IMR-90 (cell line): ENCODE measurements at regions not wholly inside any gene's neighbourhood (a gene's known extent, or its start where the extent isn't known, plus 50 kb on each side); places are given as distances from the start of the nearest gene placed in this dataset.

ENCODE experiments used
- ATAC-seq: fragments of 200-7000 bp; cut with Tn5 transposase; 2 replicates; pipeline ENCODE4 v1.9.1; 2020; ENCODE audit warnings: low read depth, mild to moderate bottlenecking, moderate library complexity
- BruUV-seq: library from RNA; stranded (reverse); fragments of 400-500 nt; replicated peaks from 2 replicates; lab custom pipeline; 2021; lab: Mats Ljungman, UMichigan
- CTCF ChIA-PET: fragments of 300-600 bp; formaldehyde crosslinking; extraction: SDS; loops from one replicate; lab custom pipeline; 2021; ENCODE audit warnings: antibody characterized with exemption; lab: Yijun Ruan, JAX
- POLR2A ChIA-PET: fragments of 300-600 bp; sonication (Branson Sonifier 250); formaldehyde crosslinking; loops from one replicate; lab custom pipeline; 2022; ENCODE audit warnings: antibody characterized with exemption; ENCODE audit not compliant: unreplicated experiment; lab: Charles Lee
- DNase-seq: peaks from one replicate; pipeline ENCODE4 v3.0.0; 2013
- H2AFZ ChIP-seq: replicated peaks from 2 replicates; pipeline ENCODE3; 2013; ENCODE audit warnings: low read length, mild to moderate bottlenecking; ENCODE audit not compliant: poor library complexity
- H2AK5ac ChIP-seq: 2 replicates; pipeline ENCODE4 v1.6.1; 2013; ENCODE audit warnings: low read depth, low read length, inconsistent platforms
- H2AK9ac ChIP-seq: replicated peaks from 2 replicates; pipeline ENCODE3; 2013; ENCODE audit warnings: mild to moderate bottlenecking, low read depth, low read length, moderate library complexity; ENCODE audit not compliant: poor library complexity
- H2BK120ac ChIP-seq: 2 replicates; pipeline ENCODE4 v1.6.1; 2013; ENCODE audit warnings: low read depth, low read length, inconsistent platforms
- H2BK15ac ChIP-seq: 3 replicates; pipeline ENCODE4 v1.6.1; 2013; ENCODE audit warnings: low read depth, low read length, inconsistent platforms
- H2BK20ac ChIP-seq: 2 replicates; pipeline ENCODE4 v1.6.1; 2013; ENCODE audit warnings: low read depth, mild to moderate bottlenecking, inconsistent platforms, low read length, moderate library complexity
- H2BK5ac ChIP-seq: 2 replicates; pipeline ENCODE4 v1.6.1; 2013; ENCODE audit warnings: mild to moderate bottlenecking, low read depth, low read length, inconsistent platforms; ENCODE audit not compliant: poor library complexity, severe bottlenecking
- H3K14ac ChIP-seq: replicated peaks from 2 replicates; pipeline ENCODE4 v1.6.1; 2013; ENCODE audit warnings: low read depth, low read length, inconsistent platforms
- H3K18ac ChIP-seq: 2 replicates; pipeline ENCODE4 v1.6.1; 2013; ENCODE audit warnings: low read depth, low read length, control low read depth
- H3K23ac ChIP-seq: 2 replicates; pipeline ENCODE4 v1.6.1; 2013; ENCODE audit warnings: low read depth, low read length, inconsistent platforms
- H3K27ac ChIP-seq: 2 replicates; pipeline ENCODE4 v1.5.1; 2013; ENCODE audit warnings: mild to moderate bottlenecking, control low read depth, low read length; ENCODE audit not compliant: insufficient read depth
- H3K27me3 ChIP-seq: 2 replicates; pipeline ENCODE4 v1.6.1; 2013; ENCODE audit warnings: low read length; ENCODE audit not compliant: control insufficient read depth, insufficient read depth
- H3K36me3 ChIP-seq: 2 replicates; pipeline ENCODE4 v1.6.1; 2013; ENCODE audit warnings: low read length, mixed read lengths; ENCODE audit not compliant: control insufficient read depth, insufficient read depth
- H3K4ac ChIP-seq: 2 replicates; pipeline ENCODE4 v1.6.1; 2013; ENCODE audit warnings: low read depth, low read length, inconsistent platforms
- H3K4me1 ChIP-seq: 2 replicates; pipeline ENCODE4 v1.6.1; 2013; ENCODE audit warnings: low read length, mixed read lengths; ENCODE audit not compliant: control insufficient read depth, insufficient read depth
- H3K4me2 ChIP-seq: 2 replicates; pipeline ENCODE4 v1.6.1; 2013; ENCODE audit warnings: low read depth, mild to moderate bottlenecking, control low read depth, low read length, moderate library complexity
- H3K4me3 ChIP-seq: 2 replicates; pipeline ENCODE4 v1.5.1; 2013; ENCODE audit warnings: low read depth, mild to moderate bottlenecking, control low read depth, low read length, moderate library complexity; ENCODE audit not compliant: insufficient read depth
- H3K56ac ChIP-seq: 2 replicates; pipeline ENCODE4 v1.6.1; 2013; ENCODE audit warnings: low read length, inconsistent platforms; ENCODE audit not compliant: insufficient read depth; ENCODE audit errors: extremely low read depth
- H3K79me1 ChIP-seq, 2 experiments: 2 replicates each; pipeline ENCODE4 v1.6.1; 2013; ENCODE audit warnings: low read length in 2 of 2, inconsistent platforms in 1 of 2, low read depth in 1 of 2
- H3K9ac ChIP-seq: 2 replicates; pipeline ENCODE4 v1.6.1; 2013; ENCODE audit warnings: low read depth, low read length, control low read depth
- H3K9me1 ChIP-seq: 2 replicates; pipeline ENCODE4 v1.6.1; 2013; ENCODE audit warnings: low read length, inconsistent platforms; ENCODE audit not compliant: insufficient read depth
- H3K9me3 ChIP-seq: 2 replicates; pipeline ENCODE4 v1.6.1; 2013; ENCODE audit warnings: low read length; ENCODE audit not compliant: control insufficient read depth, insufficient read depth
- H4K20me1 ChIP-seq: 2 replicates; pipeline ENCODE4 v1.6.1; 2013; ENCODE audit warnings: low read length, inconsistent platforms; ENCODE audit not compliant: insufficient read depth
- H4K5ac ChIP-seq: 2 replicates; pipeline ENCODE4 v1.6.1; 2013; ENCODE audit warnings: mild to moderate bottlenecking, low read depth, low read length, control low read depth
- H4K8ac ChIP-seq, 2 experiments: 2 replicates each; pipeline ENCODE4 v1.6.1; 2013; ENCODE audit warnings: low read depth in 2 of 2, low read length in 2 of 2, control low read depth in 1 of 2, inconsistent platforms in 1 of 2
- H4K91ac ChIP-seq: 2 replicates; pipeline ENCODE4 v1.6.1; 2013; ENCODE audit warnings: low read depth, low read length, inconsistent platforms; ENCODE audit not compliant: insufficient read depth
- BHLHE40 ChIP-seq: fragments of 150-350 bp; IDR thresholded peaks from 2 replicates; pipeline ENCODE4 v1.6.1; 2016; ENCODE audit warnings: mild to moderate bottlenecking, low read depth, low read length
- CEBPB ChIP-seq: IDR thresholded peaks from 2 replicates; pipeline ENCODE4 v1.6.1; 2012; ENCODE audit warnings: low read depth, low read length, improper control_type of control experiment
- CHD1 ChIP-seq: IDR thresholded peaks from 2 replicates; pipeline ENCODE4 v1.6.1; 2012; ENCODE audit warnings: low read depth, low read length, improper control_type of control experiment
- CTCF ChIP-seq: conservative IDR thresholded peaks from 2 replicates; pipeline ENCODE4 v1.5.1; 2012; ENCODE audit warnings: mild to moderate bottlenecking, low read depth, low read length, improper control_type of control experiment
- ELK1 ChIP-seq: fragments of 150-350 bp; IDR thresholded peaks from 2 replicates; pipeline ENCODE4 v1.6.1; 2016; ENCODE audit warnings: low read depth, mild to moderate bottlenecking, low read length, moderate library complexity, borderline replicate concordance
- FOS ChIP-seq: fragments of 150-350 bp; IDR thresholded peaks from 2 replicates; pipeline ENCODE4 v1.6.1; 2016; ENCODE audit warnings: low read depth, low read length
- MAFK ChIP-seq: IDR thresholded peaks from 2 replicates; pipeline ENCODE4 v1.6.1; 2012; ENCODE audit warnings: low read depth, low read length, improper control_type of control experiment
- MAZ ChIP-seq: IDR thresholded peaks from 2 replicates; pipeline ENCODE4 v1.6.1; 2012; ENCODE audit warnings: low read depth, mild to moderate bottlenecking, low read length, improper control_type of control experiment, moderate library complexity, borderline replicate concordance
- MXI1 ChIP-seq: IDR thresholded peaks from 2 replicates; pipeline ENCODE4 v1.6.1; 2012; ENCODE audit warnings: low read depth, mild to moderate bottlenecking, low read length, moderate library complexity, borderline replicate concordance
- NFE2L2 ChIP-seq: fragments of 150-350 bp; IDR thresholded peaks from 2 replicates; pipeline ENCODE4 v1.6.1; 2016; ENCODE audit warnings: low read depth, mild to moderate bottlenecking, low read length
- POLR2A ChIP-seq: IDR thresholded peaks from 2 replicates; pipeline ENCODE4 v1.6.1; 2012; ENCODE audit warnings: mild to moderate bottlenecking, low read depth, low read length
- RAD21 ChIP-seq: IDR thresholded peaks from 2 replicates; pipeline ENCODE4 v1.6.1; 2012; ENCODE audit warnings: low read length, improper control_type of control experiment
- RCOR1 ChIP-seq: IDR thresholded peaks from 2 replicates; pipeline ENCODE4 v1.6.1; 2012; ENCODE audit warnings: mild to moderate bottlenecking, low read length, improper control_type of control experiment; ENCODE audit not compliant: insufficient replicate concordance
- RFX5 ChIP-seq: IDR thresholded peaks from 2 replicates; pipeline ENCODE4 v1.8.0; 2012; ENCODE audit warnings: low read depth, mild to moderate bottlenecking, low read length, moderate library complexity
- SMC3 ChIP-seq: fragments of 150-350 bp; IDR thresholded peaks from 2 replicates; pipeline ENCODE4 v1.6.1; 2016; ENCODE audit warnings: low read depth, mild to moderate bottlenecking, antibody characterized with exemption, low read length, moderate library complexity
- USF2 ChIP-seq: fragments of 150-350 bp; IDR thresholded peaks from 2 replicates; pipeline ENCODE4 v1.6.1; 2017; ENCODE audit warnings: mild to moderate bottlenecking, antibody characterized with exemption, low read length, low read depth
- WGBS, 2 experiments: methylation state at CpG; one replicate each; pipeline versions ENCODE4 v1.1.5 to v1.1.7; 2013; ENCODE audit warnings: missing lambda C conversion rate in 2 of 2; ENCODE audit not compliant: insufficient read length in 1 of 2; ENCODE audit errors: extremely low coverage in 2 of 2; 5-methylcytosine and 5-hydroxymethylcytosine counted together
- dilution Hi-C: fragments of 300-500 bp; cut with HindIII; formaldehyde crosslinking; loops from one replicate; pipeline ENCODE4 v1.14.3; 2018; ENCODE audit warnings: low sequenced_read_pairs; ENCODE audit not compliant: unreplicated experiment
- in situ Hi-C: fragments of 300-500 bp; cut with MboI; formaldehyde crosslinking; loops from 3 replicates; pipeline ENCODE4 v1.14.3; 2019; ENCODE audit warnings: low sequenced_read_pairs, inconsistent platforms, mixed read lengths
- intact Hi-C: fragments of 100-400 bp; cut with micrococcal nuclease; formaldehyde crosslinking; loops from 2 replicates; pipeline ENCODE4 v1.10.0; 2022

GRCh38 chr4:133003169-133003568 lies 145.9 kb upstream of the PCDH10 start:
- Histone ChIP-seq H2BK20ac (no peak overlapping the region), H3K4me3 (no peak overlapping the region), H4K91ac (no peak overlapping the region), H4K5ac (no peak overlapping the region), H2AK5ac (no peak overlapping the region), H2AFZ (no peak overlapping the region), H3K27ac (no peak overlapping the region), H3K9me3 (peaks cover 3% of the 10 kb centered on the region), H3K4me2 (no peak overlapping the region), H3K9me1 (no peaks in the 10 kb centered on the region), H2AK9ac (no peak overlapping the region), H2BK120ac (no peak overlapping the region), H2BK15ac (no peak overlapping the region), H3K9ac (no peak overlapping the region), H3K56ac (no peak overlapping the region), H3K23ac (no peak overlapping the region), H3K27me3 (no peaks in the 10 kb centered on the region), H3K18ac (no peak overlapping the region), H2BK5ac (no peak overlapping the region), H3K4me1 (no peaks in the 10 kb centered on the region), H4K8ac (no peak overlapping the region), H3K79me1 (no peaks in the 10 kb centered on the region), H4K20me1 (no peaks in the 10 kb centered on the region), H3K14ac (no peak overlapping the region), H3K4ac (no peak overlapping the region), H3K36me3 (no peaks in the 10 kb centered on the region)
- ChIA-PET CTCF (no interaction called here), POLR2A (no interaction called here)
- WGBS, 2 experiments, result no CpG with 5 or more reads among the region's 6 CpGs
- in situ Hi-C loops (no loop called here), dilution Hi-C loops (no loop called here), intact Hi-C loops (no loop called here)
- TF ChIP-seq RAD21 (no peak), NFE2L2 (no peak), FOS (no peak), CEBPB (no peak), ELK1 (no peak), MXI1 (no peak), SMC3 (no peak), POLR2A (no peak), RFX5 (no peak), BHLHE40 (no peak), MAFK (no peak), RCOR1 (no peak), CTCF (no peak), MAZ (no peak), CHD1 (no peak), USF2 (no peak)
- no TSS peak for BruUV-seq
- ATAC-seq, result no peak
- no peak for DNase-seq
